ENCODE measurements at regions not wholly inside any gene's neighbourhood (a gene's known extent, or its start where the extent isn't known, plus 50 kb on each side); places are given as distances from the start of the nearest gene placed in this dataset.

DNA sequence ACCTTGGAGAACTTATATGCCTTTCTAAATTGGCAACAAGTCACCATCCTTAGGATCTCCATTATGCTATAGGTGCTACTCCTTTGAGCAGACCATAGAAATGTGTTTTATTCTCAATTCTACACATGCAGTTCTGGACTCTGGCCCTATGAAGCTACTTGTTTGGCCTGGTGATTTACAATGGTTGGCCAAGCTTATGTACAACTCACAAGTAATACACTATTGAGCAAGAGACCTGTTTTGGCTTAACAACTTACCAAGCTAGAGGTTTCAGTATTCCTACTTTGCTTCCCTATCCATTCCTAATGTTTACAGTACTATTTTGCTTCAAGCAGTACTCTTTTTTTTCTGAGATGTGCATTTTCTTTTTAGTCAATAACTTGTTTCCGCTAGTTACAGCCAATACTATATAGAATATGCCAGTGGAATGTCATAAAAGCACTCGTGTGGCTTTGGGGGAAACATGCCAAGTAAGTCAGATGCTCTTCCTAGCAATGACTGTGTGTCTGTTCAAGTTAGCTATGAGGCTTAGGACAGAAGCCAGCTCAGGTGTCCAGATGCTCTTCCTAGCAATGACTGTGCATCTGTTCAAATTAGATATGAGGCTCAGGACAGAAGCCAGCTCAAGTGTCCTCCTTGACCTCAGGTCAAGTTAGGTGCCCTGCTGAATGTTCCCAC, 174.9 kb upstream of the SEMA6D start:
- TF ChIP-seq, protein P1, sequence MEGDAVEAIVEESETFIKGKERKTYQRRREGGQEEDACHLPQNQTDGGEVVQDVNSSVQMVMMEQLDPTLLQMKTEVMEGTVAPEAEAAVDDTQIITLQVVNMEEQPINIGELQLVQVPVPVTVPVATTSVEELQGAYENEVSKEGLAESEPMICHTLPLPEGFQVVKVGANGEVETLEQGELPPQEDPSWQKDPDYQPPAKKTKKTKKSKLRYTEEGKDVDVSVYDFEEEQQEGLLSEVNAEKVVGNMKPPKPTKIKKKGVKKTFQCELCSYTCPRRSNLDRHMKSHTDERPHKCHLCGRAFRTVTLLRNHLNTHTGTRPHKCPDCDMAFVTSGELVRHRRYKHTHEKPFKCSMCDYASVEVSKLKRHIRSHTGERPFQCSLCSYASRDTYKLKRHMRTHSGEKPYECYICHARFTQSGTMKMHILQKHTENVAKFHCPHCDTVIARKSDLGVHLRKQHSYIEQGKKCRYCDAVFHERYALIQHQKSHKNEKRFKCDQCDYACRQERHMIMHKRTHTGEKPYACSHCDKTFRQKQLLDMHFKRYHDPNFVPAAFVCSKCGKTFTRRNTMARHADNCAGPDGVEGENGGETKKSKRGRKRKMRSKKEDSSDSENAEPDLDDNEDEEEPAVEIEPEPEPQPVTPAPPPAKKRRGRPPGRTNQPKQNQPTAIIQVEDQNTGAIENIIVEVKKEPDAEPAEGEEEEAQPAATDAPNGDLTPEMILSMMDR (conservative IDR thresholded peaks at IDR 0.05 in 1 of 2, IDR thresholded peaks at IDR 0.05 in 1 of 2; ENCODE audit: extremely low read depth in 1 of 2, insufficient read depth in 1 of 2, low read depth in 1 of 2, low read length in 2 of 2): no peak
- TF ChIP-seq EZH2 (IDR thresholded peaks at IDR 0.05; ENCODE audit: borderline replicate concordance, low read length): no peak
